Heart left ventricle (tissue), 13 donors: ENCODE measurements at regions not wholly inside any gene's neighbourhood (a gene's known extent, or its start where the extent isn't known, plus 50 kb on each side); places are given as distances from the start of the nearest gene placed in this dataset.
A peak's percentile ranks its signal among the peaks of the same experiment; 100 is the strongest.

Experiments used
- POLR2A ChIP-seq, 2 donors: fragments of 450-650 bp; IDR thresholded peaks; one replicate each; pipeline ENCODE4 v1.6.1; 2017; ENCODE audit warnings: antibody characterized with exemption in 2 of 2, mild to moderate bottlenecking in 2 of 2, moderate library complexity in 2 of 2
- TF ChIP-seq, protein P1 (sequence below), 12 donors: fragments of 200-600 bp; sonication (generic) in 4 of 12; IDR thresholded peaks; one replicate each; pipeline versions ENCODE4 v1.5.0 to v1.8.0; 2018 to 2022; ENCODE audit warnings: antibody characterized with exemption in 12 of 12, mild to moderate bottlenecking in 5 of 12
- donor health status: ischemic (EF 13 %, LVEDD 7.1; RV severe dilation, severe dysfunction).
- donor health status: DM: no; HTN: yes; CAD: no.
- donor health status: DM: no; HTN: no; CAD: no.
- donor health status: ischemic (EF 25% LVEDD 6.9; RV normal size, moderate dysfunction).
- donor health status: ischemic (EF 25% LVEDD 5.7; RV mildly dilated, moderate dysfunction).
- donor health status: ischemic (EF 35%, LVEDD 5.7; RV mildly dilated, moderate dysfunction).
- donor health status: nonischemic (EF 11% LVEDD 7.7; RV severe dilation, severe dysfunction).
- donor health status: DM: yes; HTN: yes; CAD: no.
- donor health status: PGD.
- donor health status: ischemic (EF 29% LVEDD 5.4; RV normal size, mild dysfunction).
- donor health status: nonischemic (EF 23%, LVEDD 6.1; RV moderate dilation, normal function).

DNA sequence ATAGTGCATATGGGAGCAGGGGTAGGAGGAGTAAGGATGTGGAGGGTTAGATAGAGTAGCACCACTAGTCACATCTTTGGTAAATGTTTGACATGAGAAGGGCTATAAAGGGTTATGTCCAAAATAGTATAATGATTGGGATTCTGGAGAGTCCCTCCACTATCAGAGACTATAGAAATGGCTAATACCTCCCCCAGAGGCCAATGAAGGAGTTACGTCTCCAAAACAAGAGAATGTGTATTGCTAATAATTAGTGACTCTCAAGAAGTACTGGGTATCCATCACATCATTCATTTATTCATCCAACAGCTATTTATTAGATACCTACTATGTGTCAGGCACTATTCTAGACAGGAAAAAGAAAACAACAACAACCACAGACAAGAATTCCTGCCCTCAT is 203.7 kb upstream of the UMPS start:
- no peak for TF ChIP-seq POLR2A (IDR thresholded peaks at IDR 0.05)
- TF ChIP-seq, protein P1, sequence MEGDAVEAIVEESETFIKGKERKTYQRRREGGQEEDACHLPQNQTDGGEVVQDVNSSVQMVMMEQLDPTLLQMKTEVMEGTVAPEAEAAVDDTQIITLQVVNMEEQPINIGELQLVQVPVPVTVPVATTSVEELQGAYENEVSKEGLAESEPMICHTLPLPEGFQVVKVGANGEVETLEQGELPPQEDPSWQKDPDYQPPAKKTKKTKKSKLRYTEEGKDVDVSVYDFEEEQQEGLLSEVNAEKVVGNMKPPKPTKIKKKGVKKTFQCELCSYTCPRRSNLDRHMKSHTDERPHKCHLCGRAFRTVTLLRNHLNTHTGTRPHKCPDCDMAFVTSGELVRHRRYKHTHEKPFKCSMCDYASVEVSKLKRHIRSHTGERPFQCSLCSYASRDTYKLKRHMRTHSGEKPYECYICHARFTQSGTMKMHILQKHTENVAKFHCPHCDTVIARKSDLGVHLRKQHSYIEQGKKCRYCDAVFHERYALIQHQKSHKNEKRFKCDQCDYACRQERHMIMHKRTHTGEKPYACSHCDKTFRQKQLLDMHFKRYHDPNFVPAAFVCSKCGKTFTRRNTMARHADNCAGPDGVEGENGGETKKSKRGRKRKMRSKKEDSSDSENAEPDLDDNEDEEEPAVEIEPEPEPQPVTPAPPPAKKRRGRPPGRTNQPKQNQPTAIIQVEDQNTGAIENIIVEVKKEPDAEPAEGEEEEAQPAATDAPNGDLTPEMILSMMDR (IDR thresholded peaks at IDR 0.05): peak in 1 of 12 donors; percentile 7
